ENCODE measurements at regions not wholly inside any gene's neighbourhood (a gene's known extent, or its start where the extent isn't known, plus 50 kb on each side); places are given as distances from the start of the nearest gene placed in this dataset.

DNA sequence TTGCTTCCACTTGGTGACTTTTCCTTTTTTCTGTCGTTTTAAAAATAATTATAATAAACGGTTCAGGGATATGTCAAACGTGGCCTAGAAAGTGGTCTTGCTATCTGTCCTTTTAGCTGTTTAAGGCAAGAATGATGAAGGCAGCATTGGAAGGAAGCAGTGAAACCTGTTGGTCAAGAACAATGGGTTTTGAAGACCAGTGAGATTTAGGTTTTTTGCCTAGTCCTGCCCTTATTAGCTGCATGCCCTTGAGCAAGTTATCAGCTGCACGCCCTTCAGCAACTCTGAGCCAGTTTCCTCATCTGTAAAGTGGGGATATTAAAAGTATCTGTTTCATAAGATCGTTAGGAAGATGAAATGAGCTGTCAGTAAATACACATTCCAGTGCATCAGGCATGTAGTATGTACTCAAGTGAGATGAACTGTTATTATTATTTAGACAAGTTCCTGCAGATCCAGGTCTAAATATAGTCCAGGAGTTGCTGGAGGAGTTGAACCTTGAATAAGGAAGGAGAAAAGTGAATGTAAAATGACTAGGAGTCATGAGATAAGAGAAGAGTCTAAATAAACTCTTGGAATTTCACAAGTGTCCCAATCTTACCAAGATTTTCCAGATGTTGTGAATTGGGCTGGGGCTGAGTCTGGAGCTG, 90.8 kb upstream of the HSD17B12 start:
- TF ChIP-seq, protein P1, sequence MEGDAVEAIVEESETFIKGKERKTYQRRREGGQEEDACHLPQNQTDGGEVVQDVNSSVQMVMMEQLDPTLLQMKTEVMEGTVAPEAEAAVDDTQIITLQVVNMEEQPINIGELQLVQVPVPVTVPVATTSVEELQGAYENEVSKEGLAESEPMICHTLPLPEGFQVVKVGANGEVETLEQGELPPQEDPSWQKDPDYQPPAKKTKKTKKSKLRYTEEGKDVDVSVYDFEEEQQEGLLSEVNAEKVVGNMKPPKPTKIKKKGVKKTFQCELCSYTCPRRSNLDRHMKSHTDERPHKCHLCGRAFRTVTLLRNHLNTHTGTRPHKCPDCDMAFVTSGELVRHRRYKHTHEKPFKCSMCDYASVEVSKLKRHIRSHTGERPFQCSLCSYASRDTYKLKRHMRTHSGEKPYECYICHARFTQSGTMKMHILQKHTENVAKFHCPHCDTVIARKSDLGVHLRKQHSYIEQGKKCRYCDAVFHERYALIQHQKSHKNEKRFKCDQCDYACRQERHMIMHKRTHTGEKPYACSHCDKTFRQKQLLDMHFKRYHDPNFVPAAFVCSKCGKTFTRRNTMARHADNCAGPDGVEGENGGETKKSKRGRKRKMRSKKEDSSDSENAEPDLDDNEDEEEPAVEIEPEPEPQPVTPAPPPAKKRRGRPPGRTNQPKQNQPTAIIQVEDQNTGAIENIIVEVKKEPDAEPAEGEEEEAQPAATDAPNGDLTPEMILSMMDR (IDR thresholded peaks at IDR 0.05): no peak
- TF ChIP-seq POLR2A (IDR thresholded peaks at IDR 0.05): no peak

Data from vagina (tissue), 2 donors.